ENCODE measurements at regions not wholly inside any gene's neighbourhood (a gene's known extent, or its start where the extent isn't known, plus 50 kb on each side); places are given as distances from the start of the nearest gene placed in this dataset.

DNA sequence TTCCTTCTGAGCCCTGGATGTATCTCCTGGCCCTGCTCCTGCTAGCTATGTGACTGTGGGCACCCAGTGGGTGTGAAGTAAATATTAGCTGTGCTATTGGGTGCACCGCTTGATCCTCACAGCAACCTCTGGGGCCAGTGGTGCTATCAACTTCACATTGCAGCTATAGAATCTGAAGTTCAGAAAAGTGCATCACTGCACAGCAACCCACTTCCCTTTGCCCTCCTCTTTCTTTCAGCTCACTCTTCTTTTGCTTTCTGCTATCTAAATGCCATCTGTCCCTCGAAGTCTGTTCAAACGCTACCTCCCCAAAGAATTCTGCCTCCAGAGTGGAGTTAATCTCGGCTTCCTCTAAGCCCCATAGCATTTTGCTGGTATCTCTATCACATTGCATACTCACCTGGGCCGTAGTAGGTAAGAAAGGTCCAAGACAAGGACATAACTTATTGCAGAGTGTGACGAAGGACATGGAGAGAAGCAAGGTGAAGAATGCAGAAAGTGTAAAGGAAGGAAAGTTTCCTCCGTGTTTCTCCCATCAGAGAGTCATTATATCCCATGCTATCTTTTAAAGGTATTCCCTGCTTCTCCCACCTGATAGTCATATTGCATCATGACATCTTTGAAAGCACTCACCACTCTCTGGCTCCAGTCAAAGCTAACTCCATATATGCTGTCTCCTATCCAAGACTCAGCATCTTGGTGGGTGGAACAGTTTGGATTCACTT is 57.1 kb upstream of the BCL6 start:
- dilution Hi-C loops (cut with MboI; ENCODE audit: extremely low pct_ligation_motif_present, low sequenced_read_pairs) (no loop called here), intact Hi-C loops (cut with micrococcal nuclease) (no loop called here)
- Histone ChIP-seq H3K4me1 (ENCODE audit: control insufficient read depth, extremely low read depth, insufficient read depth, low read length) (no peaks in the 10 kb centered on the region), H3K9me1 (replicated peaks; ENCODE audit: control insufficient read depth, extremely low read depth, insufficient read depth, low read length) (no peaks in the 10 kb centered on the region), H3K4me2 (ENCODE audit: insufficient read depth, low read length) (no peak overlapping the region), H3K79me2 (ENCODE audit: control insufficient read depth, insufficient read depth, low read length) (no peaks in the 10 kb centered on the region), H3K36me3 (ENCODE audit: control insufficient read depth in 2 of 2, extremely low read depth in 1 of 2, insufficient read depth in 2 of 2, low read length in 2 of 2) (no peaks in the 10 kb centered on the region), H3K4me3 (replicated peaks in 1 of 3; ENCODE audit: insufficient read depth in 1 of 3, low read depth in 1 of 3, low read length in 3 of 3) (no peak overlapping the region), H3K9ac (replicated peaks; ENCODE audit: extremely low read depth, insufficient read depth, low read length) (no peak overlapping the region), H2AFZ (ENCODE audit: low read depth, low read length) (no peak overlapping the region), H3K27me3 (ENCODE audit: control insufficient read depth in 2 of 2, insufficient read depth in 2 of 2, low read length in 2 of 2) (peaks cover 0 to 9% of the 10 kb centered on the region in 2 experiments), H4K20me1 (replicated peaks; ENCODE audit: control insufficient read depth, extremely low read depth, insufficient read depth, low read length) (no peaks in the 10 kb centered on the region), H3K27ac (ENCODE audit: insufficient read depth, low read depth, low read length) (no peak overlapping the region), H3K9me3 (replicated peaks; ENCODE audit: control insufficient read depth, insufficient read depth, low read length) (no peaks in the 10 kb centered on the region)
- ChIA-PET POLR2A (no interaction called here), CTCF (no interaction called here)
- TF ChIP-seq GATA2 (IDR thresholded peaks at IDR 0.05; ENCODE audit: insufficient read depth, insufficient read length, low read depth, low read length) = no peak
- no peak for TF ChIP-seq MAX (IDR thresholded peaks at IDR 0.05; ENCODE audit: insufficient read depth, insufficient read length)
- BruUV-seq (replicated peaks) = no TSS peak
- no peak for DNase-seq (ENCODE audit: low read depth, low spot score)
- FAIRE-seq = no peak

- dilution Hi-C loops (cut with MboI; ENCODE audit: extremely low pct_ligation_motif_present, low sequenced_read_pairs) = no loop called here
- Histone ChIP-seq H3K36me3 (ENCODE audit: control insufficient read depth in 2 of 2, extremely low read depth in 1 of 2, insufficient read depth in 2 of 2, low read length in 2 of 2) (no peaks in the 10 kb centered on the region), H3K9me3 (replicated peaks; ENCODE audit: control insufficient read depth, insufficient read depth, low read length) (no peaks in the 10 kb centered on the region), H3K9ac (replicated peaks; ENCODE audit: extremely low read depth, insufficient read depth, low read length) (no peak overlapping the region), H3K9me1 (replicated peaks; ENCODE audit: control insufficient read depth, extremely low read depth, insufficient read depth, low read length) (no peaks in the 10 kb centered on the region), H3K4me3 (replicated peaks in 1 of 3; ENCODE audit: insufficient read depth in 1 of 3, low read depth in 1 of 3, low read length in 3 of 3) (no peak overlapping the region), H4K20me1 (replicated peaks; ENCODE audit: control insufficient read depth, extremely low read depth, insufficient read depth, low read length) (no peaks in the 10 kb centered on the region), H3K27me3 (ENCODE audit: control insufficient read depth in 2 of 2, insufficient read depth in 2 of 2, low read length in 2 of 2) (peaks cover 0 to 9% of the 10 kb centered on the region in 2 experiments), H3K4me1 (ENCODE audit: control insufficient read depth, extremely low read depth, insufficient read depth, low read length) (no peaks in the 10 kb centered on the region), H3K4me2 (ENCODE audit: insufficient read depth, low read length) (no peak overlapping the region), H2AFZ (ENCODE audit: low read depth, low read length) (no peak overlapping the region), H3K79me2 (ENCODE audit: control insufficient read depth, insufficient read depth, low read length) (no peaks in the 10 kb centered on the region), H3K27ac (ENCODE audit: insufficient read depth, low read depth, low read length) (no peak overlapping the region)
- no peak for DNase-seq (ENCODE audit: low read depth, low spot score)
- ChIA-PET POLR2A (no interaction called here), CTCF (no interaction called here)
- BruUV-seq (replicated peaks) = no TSS peak
- no peak for FAIRE-seq
- intact Hi-C loops (cut with micrococcal nuclease) = no loop called here
- no peak for TF ChIP-seq MAX (IDR thresholded peaks at IDR 0.05; ENCODE audit: insufficient read depth, insufficient read length)
- no peak for TF ChIP-seq EZH2 (IDR thresholded peaks at IDR 0.05; ENCODE audit: borderline replicate concordance, low read depth, low read length, severe bottlenecking)
- no peak for TF ChIP-seq FOS (IDR thresholded peaks at IDR 0.05; ENCODE audit: borderline replicate concordance, insufficient read depth, low read length)
- no peak for TF ChIP-seq CTCF (IDR thresholded peaks at IDR 0.05; ENCODE audit: extremely low read depth in 1 of 2, insufficient read depth in 1 of 2, low read depth in 1 of 2, low read length in 2 of 2)
- TF ChIP-seq MYC (IDR thresholded peaks at IDR 0.05; ENCODE audit: low read depth, low read length) = no peak
- no peak for TF ChIP-seq POLR2AphosphoS5 (IDR thresholded peaks at IDR 0.05; ENCODE audit: insufficient read depth, low read depth, low read length)
- no peak for TF ChIP-seq JUN (IDR thresholded peaks at IDR 0.05; ENCODE audit: borderline replicate concordance, insufficient read depth, insufficient read length, low read depth)
- TF ChIP-seq GATA2 (IDR thresholded peaks at IDR 0.05; ENCODE audit: insufficient read depth, insufficient read length, low read depth, low read length) = no peak
- TF ChIP-seq POLR2A (IDR thresholded peaks at IDR 0.05; ENCODE audit: low read depth, low read length) = no peak
These were observed 57.6 kb upstream of the BCL6 start for GRCh38 chr3:187802928-187803259.
